C4-2B (cell line): ENCODE measurements at regions not wholly inside any gene's neighbourhood (a gene's known extent, or its start where the extent isn't known, plus 50 kb on each side); places are given as distances from the start of the nearest gene placed in this dataset.

Experiments
- ZFX ChIP-seq: fragments of 450-650 bp; IDR thresholded peaks from 2 replicates; pipeline ENCODE4 v1.6.1; 2017
- TF ChIP-seq, protein P1 (sequence below): fragments of 450-650 bp; conservative IDR thresholded peaks from 2 replicates; pipeline ENCODE4 v1.5.1; 2017; ENCODE audit warnings: mild to moderate bottlenecking

DNA sequence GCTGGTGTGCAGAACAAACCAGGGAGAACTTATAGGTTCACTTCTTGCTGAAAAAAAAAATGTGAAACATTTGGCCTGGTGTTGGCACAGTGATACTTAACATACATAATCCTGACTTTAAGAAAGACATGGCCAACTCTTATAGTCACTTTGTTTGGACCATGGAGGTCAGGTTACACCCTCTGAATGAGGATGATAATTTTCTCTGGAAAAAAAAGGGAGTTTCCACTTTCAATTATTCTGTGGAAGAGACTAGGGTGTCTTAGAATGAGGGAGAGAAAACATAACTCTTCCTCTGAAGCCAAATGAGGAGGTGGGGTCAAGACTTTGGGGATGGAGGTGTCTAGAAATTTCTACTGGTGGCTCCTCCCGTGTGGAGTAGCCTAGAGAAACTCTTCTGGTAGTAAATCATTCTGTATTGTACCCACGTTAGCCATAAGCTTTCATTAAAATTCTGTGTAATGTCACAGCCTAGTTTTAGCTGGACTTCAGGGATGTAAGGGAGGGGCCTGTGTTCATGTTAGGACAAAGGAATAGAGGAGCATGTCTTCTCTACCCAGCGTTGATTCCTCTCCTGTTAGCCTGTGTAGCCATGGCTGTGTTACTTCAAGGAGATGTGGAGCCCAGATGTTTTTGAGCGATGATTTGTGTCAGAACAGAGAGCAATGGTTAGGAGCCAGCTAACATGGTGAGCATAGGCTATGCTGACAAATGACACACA, 328.3 kb downstream of the GPAT3 start:
- TF ChIP-seq, protein P1, sequence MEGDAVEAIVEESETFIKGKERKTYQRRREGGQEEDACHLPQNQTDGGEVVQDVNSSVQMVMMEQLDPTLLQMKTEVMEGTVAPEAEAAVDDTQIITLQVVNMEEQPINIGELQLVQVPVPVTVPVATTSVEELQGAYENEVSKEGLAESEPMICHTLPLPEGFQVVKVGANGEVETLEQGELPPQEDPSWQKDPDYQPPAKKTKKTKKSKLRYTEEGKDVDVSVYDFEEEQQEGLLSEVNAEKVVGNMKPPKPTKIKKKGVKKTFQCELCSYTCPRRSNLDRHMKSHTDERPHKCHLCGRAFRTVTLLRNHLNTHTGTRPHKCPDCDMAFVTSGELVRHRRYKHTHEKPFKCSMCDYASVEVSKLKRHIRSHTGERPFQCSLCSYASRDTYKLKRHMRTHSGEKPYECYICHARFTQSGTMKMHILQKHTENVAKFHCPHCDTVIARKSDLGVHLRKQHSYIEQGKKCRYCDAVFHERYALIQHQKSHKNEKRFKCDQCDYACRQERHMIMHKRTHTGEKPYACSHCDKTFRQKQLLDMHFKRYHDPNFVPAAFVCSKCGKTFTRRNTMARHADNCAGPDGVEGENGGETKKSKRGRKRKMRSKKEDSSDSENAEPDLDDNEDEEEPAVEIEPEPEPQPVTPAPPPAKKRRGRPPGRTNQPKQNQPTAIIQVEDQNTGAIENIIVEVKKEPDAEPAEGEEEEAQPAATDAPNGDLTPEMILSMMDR, result no peak
- no peak for TF ChIP-seq ZFX
